Calu3 (cell line): ENCODE measurements at regions not wholly inside any gene's neighbourhood (a gene's known extent, or its start where the extent isn't known, plus 50 kb on each side); places are given as distances from the start of the nearest gene placed in this dataset.
A peak's percentile ranks its signal among the peaks of the same experiment; 100 is the strongest.

Source experiments
- BruUV-seq: library from RNA; stranded (reverse); fragments of 400-500 nt; replicated peaks from 2 replicates; lab custom pipeline; 2021; lab: Mats Ljungman, UMichigan
- CTCF ChIA-PET: fragments of 300-600 bp; sonication (Branson Sonifier 250); formaldehyde crosslinking; loops from one replicate; lab custom pipeline; 2022; ENCODE audit warnings: antibody characterized with exemption; lab: Charles Lee
- DNase-seq: peaks from one replicate; pipeline ENCODE4 v3.0.0; 2022
- H3K27ac Mint-ChIP-seq: one replicate; pipeline ENCODE4 v1.8.0; 2022; ENCODE audit warnings: mixed read lengths; ENCODE audit not compliant: unreplicated experiment
- H3K27me3 Mint-ChIP-seq: one replicate; pipeline ENCODE4 v1.8.0; 2022; ENCODE audit warnings: mixed read lengths; ENCODE audit not compliant: unreplicated experiment
- H3K36me3 Mint-ChIP-seq: one replicate; pipeline ENCODE4 v1.8.0; 2022; ENCODE audit warnings: mild to moderate bottlenecking, moderate library complexity, mixed read lengths; ENCODE audit not compliant: insufficient read depth, unreplicated experiment
- H3K4me1 Mint-ChIP-seq: one replicate; pipeline ENCODE4 v1.8.0; 2022; ENCODE audit warnings: mild to moderate bottlenecking, low read depth, mixed read lengths; ENCODE audit not compliant: unreplicated experiment
- H3K4me3 Mint-ChIP-seq: one replicate; pipeline ENCODE4 v1.8.0; 2022; ENCODE audit warnings: mild to moderate bottlenecking, low read depth, moderate library complexity, mixed read lengths; ENCODE audit not compliant: unreplicated experiment
- H3K9me3 Mint-ChIP-seq: one replicate; pipeline ENCODE4 v1.8.0; 2022; ENCODE audit warnings: low read depth, mixed read lengths; ENCODE audit not compliant: unreplicated experiment
- intact Hi-C: fragments of 100-400 bp; cut with micrococcal nuclease; formaldehyde crosslinking; loops from one replicate; pipeline ENCODE4 v1.10.0; 2022; ENCODE audit not compliant: unreplicated experiment
- TF ChIP-seq, protein P1 (sequence below): fragments of 200-600 bp; IDR thresholded peaks from one replicate; pipeline ENCODE4 v1.8.0; 2022; ENCODE audit warnings: antibody characterized with exemption; ENCODE audit not compliant: unreplicated experiment

DNA sequence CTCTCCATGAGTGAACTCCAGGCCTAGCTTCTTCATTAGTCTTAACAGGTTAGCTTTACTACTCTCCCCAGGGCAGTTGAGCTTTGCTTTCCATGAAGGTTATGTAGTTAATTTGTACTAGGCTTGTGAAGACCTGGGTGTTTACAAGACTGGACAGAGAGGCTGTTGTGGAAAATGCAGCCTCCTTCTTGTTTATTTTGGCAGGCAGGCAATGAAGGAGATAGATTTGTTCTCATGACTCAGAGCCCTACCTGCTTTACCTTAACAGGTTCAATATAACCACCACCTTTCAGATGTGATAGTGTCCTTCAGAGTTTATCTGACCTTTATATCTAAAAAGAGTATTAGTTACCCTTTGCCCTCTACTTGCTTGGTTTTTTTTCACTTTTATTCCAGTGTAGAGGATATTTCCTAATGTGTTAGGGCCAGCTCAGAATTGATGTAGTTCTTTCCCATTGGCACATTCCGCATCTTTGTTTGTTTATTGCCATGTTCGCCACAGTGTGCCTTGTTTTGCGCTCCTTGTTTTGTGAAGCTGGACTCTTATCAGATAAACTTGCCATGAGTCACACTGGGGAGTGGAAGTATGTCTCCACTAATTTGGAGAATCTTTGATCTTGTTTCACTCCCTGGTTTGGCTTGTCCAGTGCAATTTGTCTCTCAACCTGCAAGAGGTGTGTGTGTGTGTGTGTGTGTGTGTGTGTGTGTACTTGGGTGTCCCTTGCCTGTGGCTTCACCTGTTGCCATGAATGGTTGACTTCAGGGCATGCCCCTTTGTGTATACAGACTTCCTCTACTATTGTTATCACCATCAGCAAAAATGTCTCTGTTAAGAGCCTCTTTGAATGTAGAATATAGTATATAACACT is 87.4 kb upstream of the MACF1 start:
- peaks cover 9% of the 10 kb centered on the region for H3K4me1 Mint-ChIP-seq
- BruUV-seq = no TSS peak
- peak overlapping the region; percentile 12 for H3K4me3 Mint-ChIP-seq
- no peaks in the 10 kb centered on the region for H3K27me3 Mint-ChIP-seq
- H3K27ac Mint-ChIP-seq = peak overlapping the region; percentile 47
- no peaks in the 10 kb centered on the region for H3K36me3 Mint-ChIP-seq
- H3K9me3 Mint-ChIP-seq = no peaks in the 10 kb centered on the region
- intact Hi-C loops = loop anchor here (5.0 kb wide), 1 partner anchor 65 kb away; no protein-coding TSS in a partner anchor
- DNase-seq = peak; percentile 52
- TF ChIP-seq, protein P1, sequence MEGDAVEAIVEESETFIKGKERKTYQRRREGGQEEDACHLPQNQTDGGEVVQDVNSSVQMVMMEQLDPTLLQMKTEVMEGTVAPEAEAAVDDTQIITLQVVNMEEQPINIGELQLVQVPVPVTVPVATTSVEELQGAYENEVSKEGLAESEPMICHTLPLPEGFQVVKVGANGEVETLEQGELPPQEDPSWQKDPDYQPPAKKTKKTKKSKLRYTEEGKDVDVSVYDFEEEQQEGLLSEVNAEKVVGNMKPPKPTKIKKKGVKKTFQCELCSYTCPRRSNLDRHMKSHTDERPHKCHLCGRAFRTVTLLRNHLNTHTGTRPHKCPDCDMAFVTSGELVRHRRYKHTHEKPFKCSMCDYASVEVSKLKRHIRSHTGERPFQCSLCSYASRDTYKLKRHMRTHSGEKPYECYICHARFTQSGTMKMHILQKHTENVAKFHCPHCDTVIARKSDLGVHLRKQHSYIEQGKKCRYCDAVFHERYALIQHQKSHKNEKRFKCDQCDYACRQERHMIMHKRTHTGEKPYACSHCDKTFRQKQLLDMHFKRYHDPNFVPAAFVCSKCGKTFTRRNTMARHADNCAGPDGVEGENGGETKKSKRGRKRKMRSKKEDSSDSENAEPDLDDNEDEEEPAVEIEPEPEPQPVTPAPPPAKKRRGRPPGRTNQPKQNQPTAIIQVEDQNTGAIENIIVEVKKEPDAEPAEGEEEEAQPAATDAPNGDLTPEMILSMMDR = no peak
- CTCF ChIA-PET = interaction anchor here (0.6 to 1.9 kb wide), 8 partner anchors 10 to 141 kb away, joined by 3 to 8 read pairs (median 4); no protein-coding TSS in a partner anchor

- Mint-ChIP-seq H3K36me3 (no peaks in the 10 kb centered on the region), H3K27ac (no peak overlapping the region), H3K9me3 (no peaks in the 10 kb centered on the region), H3K27me3 (no peaks in the 10 kb centered on the region), H3K4me3 (no peak overlapping the region), H3K4me1 (peaks cover 9% of the 10 kb centered on the region)
- CTCF ChIA-PET = interaction anchor here (1.9 kb wide), 1 partner anchor 9 kb away, joined by 8 read pairs; no protein-coding TSS in a partner anchor
- intact Hi-C loops = loop anchor here (5.0 kb wide), 1 partner anchor 64 kb away; no protein-coding TSS in a partner anchor
- no peak for DNase-seq
- TF ChIP-seq, protein P1 = no peak
- no TSS peak for BruUV-seq
These were observed 86.5 kb upstream of the MACF1 start for GRCh38 chr1:39117899-39118450.

GRCh38 chr1:39122056-39122455 is 82.4 kb upstream of the MACF1 start:
- CTCF ChIA-PET = no interaction called here
- Mint-ChIP-seq H3K36me3 (no peaks in the 10 kb centered on the region), H3K4me3 (no peak overlapping the region), H3K9me3 (no peaks in the 10 kb centered on the region), H3K27me3 (no peaks in the 10 kb centered on the region), H3K27ac (no peak overlapping the region), H3K4me1 (peaks cover 18% of the 10 kb centered on the region)
- no peak for DNase-seq
- intact Hi-C loops = no loop called here
- TF ChIP-seq, protein P1 = no peak
- no TSS peak for BruUV-seq

DNA sequence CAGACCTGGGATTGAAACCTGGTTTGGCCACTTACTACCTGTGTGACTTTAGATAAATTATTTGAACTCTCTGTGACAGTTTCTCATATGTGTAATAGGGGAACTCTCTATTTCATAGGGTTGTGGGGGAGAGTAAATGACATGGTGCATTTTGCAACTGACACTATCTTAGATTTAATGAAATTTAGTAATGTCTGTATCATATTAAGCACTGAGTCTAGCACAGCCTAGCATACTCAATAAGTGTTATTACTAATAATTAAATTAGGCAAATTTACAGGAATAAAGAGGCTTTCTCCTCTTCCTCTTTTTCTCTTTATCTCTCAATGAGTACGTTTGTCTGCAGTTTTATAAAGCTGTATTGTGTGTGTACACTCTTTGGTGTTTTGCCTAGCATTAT is 80.2 kb upstream of the MACF1 start:
- no peak for DNase-seq
- Mint-ChIP-seq H3K27me3 (no peaks in the 10 kb centered on the region), H3K36me3 (peaks cover 5% of the 10 kb centered on the region), H3K4me1 (peaks cover 28% of the 10 kb centered on the region), H3K9me3 (no peaks in the 10 kb centered on the region), H3K4me3 (no peak overlapping the region), H3K27ac (no peak overlapping the region)
- no TSS peak for BruUV-seq
- CTCF ChIA-PET = interaction anchor here (0.7 kb wide), 1 partner anchor 25 kb away, joined by 4 read pairs; no protein-coding TSS in a partner anchor
- TF ChIP-seq, protein P1 = no peak
- intact Hi-C loops = no loop called here
